WERI-Rb-1 (cell line): ENCODE measurements at regions not wholly inside any gene's neighbourhood (a gene's known extent, or its start where the extent isn't known, plus 50 kb on each side); places are given as distances from the start of the nearest gene placed in this dataset.
"Not testable (repeated sequence)": the region's sequence is repeated elsewhere in the genome, so short reads cannot be mapped to it uniquely, and the experiment has no call there.

Experiments used
- DNase-seq: peaks from one replicate; pipeline ENCODE4 v3.0.0-alpha.2; 2020
- H3K27ac ChIP-seq: fragments of 250-450 bp; sonication (Bioruptor Pico); 2 replicates; pipeline ENCODE4 v1.5.1; 2020; ENCODE audit warnings: mild to moderate bottlenecking, moderate library complexity
- H3K27me3 ChIP-seq: fragments of 250-450 bp; sonication (Bioruptor Pico); 2 replicates; pipeline ENCODE4 v1.5.1; 2021; ENCODE audit warnings: mild to moderate bottlenecking, low read depth, moderate library complexity; ENCODE audit not compliant: insufficient read depth, severe bottlenecking
- H3K36me3 ChIP-seq: fragments of 250-450 bp; sonication (Bioruptor Pico); 2 replicates; pipeline ENCODE4 v1.5.1; 2020; ENCODE audit warnings: mild to moderate bottlenecking, moderate library complexity
- H3K4me3 ChIP-seq: 2 replicates; pipeline ENCODE4 v1.5.1; 2011; ENCODE audit warnings: low read depth, mild to moderate bottlenecking, control low read depth, low read length
- H3K9me3 ChIP-seq: fragments of 250-450 bp; sonication (Bioruptor Pico); 2 replicates; pipeline ENCODE4 v1.5.1; 2021; ENCODE audit warnings: mild to moderate bottlenecking, moderate library complexity; ENCODE audit not compliant: severe bottlenecking
- CTCF ChIP-seq: IDR thresholded peaks from 2 replicates; pipeline ENCODE4 v1.5.1; 2011; ENCODE audit warnings: low read depth, mild to moderate bottlenecking, control low read depth, inconsistent platforms, low read length

GRCh38 chr13:48829536-48829935 lies 146.2 kb upstream of the FNDC3A start:
- Histone ChIP-seq H3K27ac (no peak overlapping the region), H3K4me3 (no peak overlapping the region), H3K27me3 (no peaks in the 10 kb centered on the region), H3K9me3 (no peaks in the 10 kb centered on the region), H3K36me3 (no peaks in the 10 kb centered on the region)
- no peak for TF ChIP-seq CTCF
- no peak for DNase-seq

- no peaks in the 10 kb centered on the region for H3K27me3 ChIP-seq
- no peaks in the 10 kb centered on the region for H3K9me3 ChIP-seq
- TF ChIP-seq CTCF = no peak
- DNase-seq = no peak
- no peaks in the 10 kb centered on the region for H3K36me3 ChIP-seq
- no peak overlapping the region for H3K4me3 ChIP-seq
- H3K27ac ChIP-seq = no peak overlapping the region
Observed at GRCh38 chr13:48831248-48831647, 144.5 kb upstream of the FNDC3A start.

GRCh38 chr13:48833412-48833811 lies 142.3 kb upstream of the FNDC3A start:
- Histone ChIP-seq H3K9me3 (no peaks in the 10 kb centered on the region), H3K36me3 (no peaks in the 10 kb centered on the region), H3K27me3 (no peaks in the 10 kb centered on the region), H3K4me3 (no peak overlapping the region), H3K27ac (no peak overlapping the region)
- TF ChIP-seq CTCF = no peak
- DNase-seq = no peak

- H3K27ac ChIP-seq, H3K36me3 ChIP-seq, H3K9me3 ChIP-seq, DNase-seq, H3K27me3 ChIP-seq, H3K4me3 ChIP-seq: not testable (repeated sequence)
Observed at GRCh38 chr13:48835326-48835725, 140.4 kb upstream of the FNDC3A start.

- no peak for TF ChIP-seq CTCF
- H3K9me3 ChIP-seq = no peaks in the 10 kb centered on the region
- no peak overlapping the region for H3K4me3 ChIP-seq
- H3K27ac ChIP-seq = no peak overlapping the region
- H3K36me3 ChIP-seq = no peaks in the 10 kb centered on the region
- H3K27me3 ChIP-seq = no peaks in the 10 kb centered on the region
- no peak for DNase-seq
Observed at GRCh38 chr13:48838193-48838973, 137.3 kb upstream of the FNDC3A start.

- no peaks in the 10 kb centered on the region for H3K36me3 ChIP-seq
- H3K27me3 ChIP-seq = no peaks in the 10 kb centered on the region
- H3K27ac ChIP-seq = no peak overlapping the region
- TF ChIP-seq CTCF = no peak
- H3K4me3 ChIP-seq = no peak overlapping the region
- no peak for DNase-seq
- no peaks in the 10 kb centered on the region for H3K9me3 ChIP-seq
Observed at GRCh38 chr13:48839171-48839570, 136.5 kb upstream of the FNDC3A start.
